Ovary (tissue), 3 donors: ENCODE measurements at regions not wholly inside any gene's neighbourhood (a gene's known extent, or its start where the extent isn't known, plus 50 kb on each side); places are given as distances from the start of the nearest gene placed in this dataset.

Source experiments
- CTCF ChIP-seq, 3 donors: fragments of 450-650 bp in 2 of 3; fragments of 200-600 bp in 1 of 3; IDR thresholded peaks; one replicate each; pipeline versions ENCODE4 v1.5.1 to v1.8.0; 2016 to 2022; ENCODE audit warnings: antibody characterized with exemption in 3 of 3, mild to moderate bottlenecking in 1 of 3
- POLR2A ChIP-seq: fragments of 450-650 bp; IDR thresholded peaks from one replicate; pipeline ENCODE4 v1.6.1; 2017; ENCODE audit warnings: antibody characterized with exemption, mild to moderate bottlenecking, moderate library complexity
- donor health status: DM: no; HTN: no; CAD: no.

GRCh38 chr13:109940637-109941036, 154.3 kb upstream of the IRS2 start:
- TF ChIP-seq CTCF (IDR thresholded peaks at IDR 0.05) (no peak), POLR2A (no peak)
